ENCODE measurements at regions not wholly inside any gene's neighbourhood (a gene's known extent, or its start where the extent isn't known, plus 50 kb on each side); places are given as distances from the start of the nearest gene placed in this dataset.
"Not testable (repeated sequence)": the region's sequence is repeated elsewhere in the genome, so short reads cannot be mapped to it uniquely, and the experiment has no call there.

DNA sequence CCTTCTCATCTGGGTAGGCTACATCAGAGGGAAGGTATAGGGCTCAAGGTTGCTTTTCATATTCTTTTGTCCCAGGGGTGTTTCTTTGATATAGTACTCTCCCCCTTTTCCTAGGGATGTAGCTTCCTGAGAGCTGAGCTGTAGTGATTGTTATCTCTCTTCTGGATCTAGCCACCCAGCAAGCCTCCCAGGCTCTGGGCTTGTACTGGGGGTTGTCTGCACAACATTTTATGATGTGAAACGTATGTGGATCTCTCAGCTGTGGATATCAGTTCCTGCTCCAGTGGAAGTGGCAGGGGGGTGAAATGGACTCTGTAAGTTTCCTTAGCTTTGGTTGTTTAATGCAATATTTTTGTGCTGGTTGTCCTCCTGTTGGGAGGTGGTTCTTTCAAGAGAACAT lies 437.3 kb upstream of the SYNCRIP start:
- Histone ChIP-seq H3K79me2 (ENCODE audit: control insufficient read depth, insufficient read depth, low read length) (no peaks in the 10 kb centered on the region), H4K20me1 (ENCODE audit: control insufficient read depth, insufficient read depth, low read length, poor library complexity, severe bottlenecking) (no peaks in the 10 kb centered on the region), H3K4me2 (replicated peaks; ENCODE audit: low read depth, low read length, poor library complexity, severe bottlenecking) (no peak overlapping the region), H3K9ac (ENCODE audit: low read length) (no peak overlapping the region), H3K27ac (ENCODE audit: low read length in 2 of 2) (no peak overlapping the region), H3K27me3 (replicated peaks in 1 of 4; ENCODE audit: control extremely low read depth in 1 of 4, control insufficient read depth in 3 of 4, insufficient read depth in 4 of 4, low read length in 3 of 4) (no peaks in the 10 kb centered on the region), H3K4me3 (ENCODE audit: control extremely low read depth in 1 of 5, extremely low read depth in 1 of 5, insufficient read depth in 1 of 5, low read depth in 2 of 5, low read length in 4 of 5) (no peak overlapping the region), H3K36me3 (replicated peaks in 1 of 2; ENCODE audit: control extremely low read depth in 1 of 2, control insufficient read depth in 1 of 2, extremely low read depth in 1 of 2, insufficient read depth in 2 of 2, low read length in 1 of 2) (no peaks in the 10 kb centered on the region), H3K4me1 (ENCODE audit: control insufficient read depth in 2 of 2, insufficient read depth in 2 of 2, low read length in 2 of 2) (no peaks in the 10 kb centered on the region), H3K9me3 (ENCODE audit: control extremely low read depth in 1 of 3, control insufficient read depth in 2 of 3, insufficient read depth in 1 of 3, low read length in 2 of 3) (no peaks in the 10 kb centered on the region), H2AFZ (ENCODE audit: insufficient read depth, low read depth, low read length, poor library complexity, severe bottlenecking) (no peak overlapping the region)
- ATAC-seq (ENCODE audit: low read depth) (no peak), DNase-seq (no peak)
- TF ChIP-seq, protein P1, sequence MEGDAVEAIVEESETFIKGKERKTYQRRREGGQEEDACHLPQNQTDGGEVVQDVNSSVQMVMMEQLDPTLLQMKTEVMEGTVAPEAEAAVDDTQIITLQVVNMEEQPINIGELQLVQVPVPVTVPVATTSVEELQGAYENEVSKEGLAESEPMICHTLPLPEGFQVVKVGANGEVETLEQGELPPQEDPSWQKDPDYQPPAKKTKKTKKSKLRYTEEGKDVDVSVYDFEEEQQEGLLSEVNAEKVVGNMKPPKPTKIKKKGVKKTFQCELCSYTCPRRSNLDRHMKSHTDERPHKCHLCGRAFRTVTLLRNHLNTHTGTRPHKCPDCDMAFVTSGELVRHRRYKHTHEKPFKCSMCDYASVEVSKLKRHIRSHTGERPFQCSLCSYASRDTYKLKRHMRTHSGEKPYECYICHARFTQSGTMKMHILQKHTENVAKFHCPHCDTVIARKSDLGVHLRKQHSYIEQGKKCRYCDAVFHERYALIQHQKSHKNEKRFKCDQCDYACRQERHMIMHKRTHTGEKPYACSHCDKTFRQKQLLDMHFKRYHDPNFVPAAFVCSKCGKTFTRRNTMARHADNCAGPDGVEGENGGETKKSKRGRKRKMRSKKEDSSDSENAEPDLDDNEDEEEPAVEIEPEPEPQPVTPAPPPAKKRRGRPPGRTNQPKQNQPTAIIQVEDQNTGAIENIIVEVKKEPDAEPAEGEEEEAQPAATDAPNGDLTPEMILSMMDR (IDR thresholded peaks at IDR 0.05), result no peak
- TF ChIP-seq EZH2 (IDR thresholded peaks at IDR 0.05; ENCODE audit: borderline replicate concordance, insufficient read depth, low read depth, low read length, poor library complexity, severe bottlenecking), result no peak
- Mint-ChIP-seq H3K27me3 (no peaks in the 10 kb centered on the region), H3K27ac (no peak overlapping the region), H3K4me1 (no peaks in the 10 kb centered on the region), H3K4me3 (no peak overlapping the region), H3K9me3 (ENCODE audit: insufficient read depth) (peaks cover 2% of the 10 kb centered on the region)
- POLR2A ChIA-PET, result no interaction called here
- intact Hi-C loops (cut with micrococcal nuclease), result no loop called here
- 11% methylated on average over 1 of the region's 1 CpG for WGBS (ENCODE audit: insufficient coverage)
- CTCF ChIA-PET, result no interaction called here

DNA sequence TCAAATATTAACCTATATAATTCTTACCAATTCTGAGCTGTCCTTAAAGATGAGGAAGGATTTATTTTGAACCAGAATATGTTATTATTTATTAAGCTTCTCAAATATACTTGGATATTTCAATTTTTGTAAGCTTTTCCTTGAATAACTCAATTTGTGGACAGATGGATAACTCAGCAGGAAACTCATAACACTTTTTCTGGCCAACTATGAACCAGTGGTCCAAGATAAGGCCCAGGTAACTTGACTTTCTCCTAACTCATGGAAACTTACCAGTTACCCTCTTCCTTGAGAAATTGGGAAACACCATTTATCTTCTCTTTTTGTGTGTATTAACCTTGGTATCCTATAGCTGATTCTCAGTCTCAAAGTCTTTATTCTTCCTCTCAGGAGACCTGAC lies 427.5 kb upstream of the SYNCRIP start:
- POLR2A ChIA-PET, result no interaction called here
- H3K9me3 Mint-ChIP-seq (ENCODE audit: insufficient read depth), result peaks cover 4% of the 10 kb centered on the region

DNA sequence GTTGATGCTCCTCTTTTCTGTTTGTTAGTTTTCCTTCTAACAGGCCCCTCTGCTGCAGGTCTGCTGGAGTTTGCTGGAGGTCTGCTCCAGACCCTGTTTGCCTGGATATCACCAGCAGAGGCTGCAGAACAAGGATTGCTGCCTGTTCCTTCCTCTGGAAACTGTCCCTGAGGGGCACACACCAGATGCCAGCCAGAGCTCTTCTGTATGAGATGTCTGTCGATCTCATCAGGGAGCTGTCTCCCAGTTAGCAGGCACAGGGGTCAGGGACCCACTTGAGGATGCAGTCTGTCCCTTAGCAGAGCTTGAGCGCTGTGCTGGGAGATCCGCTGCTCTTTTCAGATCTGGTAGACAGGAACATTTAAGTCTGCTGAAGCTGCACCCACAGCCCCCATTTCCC lies 422.3 kb upstream of the SYNCRIP start:
- H3K4me1 Mint-ChIP-seq; H3K4me2 ChIP-seq (replicated peaks; ENCODE audit: low read depth, low read length, poor library complexity, severe bottlenecking); intact Hi-C loops (cut with micrococcal nuclease); H3K27ac Mint-ChIP-seq; H3K4me3 ChIP-seq (ENCODE audit: control extremely low read depth in 1 of 5, extremely low read depth in 1 of 5, insufficient read depth in 1 of 5, low read depth in 2 of 5, low read length in 4 of 5); H3K36me3 ChIP-seq (replicated peaks in 1 of 2; ENCODE audit: control extremely low read depth in 1 of 2, control insufficient read depth in 1 of 2, extremely low read depth in 1 of 2, insufficient read depth in 2 of 2, low read length in 1 of 2); ATAC-seq (ENCODE audit: low read depth); POLR2A ChIA-PET; H3K27me3 ChIP-seq (replicated peaks in 1 of 4; ENCODE audit: control extremely low read depth in 1 of 4, control insufficient read depth in 3 of 4, insufficient read depth in 4 of 4, low read length in 3 of 4); H3K4me1 ChIP-seq (ENCODE audit: control insufficient read depth in 2 of 2, insufficient read depth in 2 of 2, low read length in 2 of 2); H2AFZ ChIP-seq (ENCODE audit: insufficient read depth, low read depth, low read length, poor library complexity, severe bottlenecking); H3K79me2 ChIP-seq (ENCODE audit: control insufficient read depth, insufficient read depth, low read length); H3K4me3 Mint-ChIP-seq; H3K27me3 Mint-ChIP-seq; H3K9ac ChIP-seq (ENCODE audit: low read length); H3K9me3 Mint-ChIP-seq (ENCODE audit: insufficient read depth); H3K27ac ChIP-seq (ENCODE audit: low read length in 2 of 2); H4K20me1 ChIP-seq (ENCODE audit: control insufficient read depth, insufficient read depth, low read length, poor library complexity, severe bottlenecking); CTCF ChIA-PET: not testable (repeated sequence)
- peak; percentile 4 for DNase-seq
- 93% methylated on average over 3 of the region's 3 CpGs for WGBS (ENCODE audit: insufficient coverage)
- peaks cover 0 to 11% (median 0%) of the 10 kb centered on the region in 3 donors for H3K9me3 ChIP-seq (ENCODE audit: control extremely low read depth in 1 of 3, control insufficient read depth in 2 of 3, insufficient read depth in 1 of 3, low read length in 2 of 3)

More for the DNA sequence above, 427.5 kb upstream of the SYNCRIP start:
- no peak overlapping the region for H3K4me3 Mint-ChIP-seq
- H3K27me3 Mint-ChIP-seq, result no peaks in the 10 kb centered on the region
- intact Hi-C loops (cut with micrococcal nuclease), result no loop called here
- ATAC-seq (ENCODE audit: low read depth) (no peak), DNase-seq (no peak)
- H3K9me3 ChIP-seq (ENCODE audit: control extremely low read depth in 1 of 3, control insufficient read depth in 2 of 3, insufficient read depth in 1 of 3, low read length in 2 of 3), result peaks cover 0 to 11% (median 0%) of the 10 kb centered on the region in 3 donors
- H2AFZ ChIP-seq (ENCODE audit: insufficient read depth, low read depth, low read length, poor library complexity, severe bottlenecking), result no peak overlapping the region
- H3K9ac ChIP-seq (ENCODE audit: low read length), result no peak overlapping the region
- no peak overlapping the region for H3K27ac ChIP-seq (ENCODE audit: low read length in 2 of 2)
- H3K4me2 ChIP-seq (replicated peaks; ENCODE audit: low read depth, low read length, poor library complexity, severe bottlenecking), result no peak overlapping the region
- CTCF ChIA-PET, result no interaction called here
- no peaks in the 10 kb centered on the region for H3K4me1 Mint-ChIP-seq
- no peaks in the 10 kb centered on the region for H3K36me3 ChIP-seq (replicated peaks in 1 of 2; ENCODE audit: control extremely low read depth in 1 of 2, control insufficient read depth in 1 of 2, extremely low read depth in 1 of 2, insufficient read depth in 2 of 2, low read length in 1 of 2)
- H3K4me3 ChIP-seq (ENCODE audit: control extremely low read depth in 1 of 5, extremely low read depth in 1 of 5, insufficient read depth in 1 of 5, low read depth in 2 of 5, low read length in 4 of 5), result no peak overlapping the region
- H4K20me1 ChIP-seq (ENCODE audit: control insufficient read depth, insufficient read depth, low read length, poor library complexity, severe bottlenecking), result no peaks in the 10 kb centered on the region
- no peak overlapping the region for H3K27ac Mint-ChIP-seq
- no peak for TF ChIP-seq EZH2 (IDR thresholded peaks at IDR 0.05; ENCODE audit: borderline replicate concordance, insufficient read depth, low read depth, low read length, poor library complexity, severe bottlenecking)
- TF ChIP-seq, protein P1 (IDR thresholded peaks at IDR 0.05), result no peak
- H3K79me2 ChIP-seq (ENCODE audit: control insufficient read depth, insufficient read depth, low read length), result no peaks in the 10 kb centered on the region
- H3K27me3 ChIP-seq (replicated peaks in 1 of 4; ENCODE audit: control extremely low read depth in 1 of 4, control insufficient read depth in 3 of 4, insufficient read depth in 4 of 4, low read length in 3 of 4), result no peaks in the 10 kb centered on the region
- no peaks in the 10 kb centered on the region for H3K4me1 ChIP-seq (ENCODE audit: control insufficient read depth in 2 of 2, insufficient read depth in 2 of 2, low read length in 2 of 2)
